HCT116 (cell line): ENCODE measurements at regions not wholly inside any gene's neighbourhood (a gene's known extent, or its start where the extent isn't known, plus 50 kb on each side); places are given as distances from the start of the nearest gene placed in this dataset.

Source experiments
- CEBPB ChIP-seq: IDR thresholded peaks from 2 replicates; pipeline ENCODE4 v1.6.1; 2012; ENCODE audit warnings: low read depth
- CTCF ChIP-seq, 3 experiments: fragments of 200-600 bp in 1 of 3; sonication (generic) in 1 of 3; IDR thresholded peaks in 2 of 3; conservative IDR thresholded peaks in 1 of 3; 2 replicates each; pipeline ENCODE4 v1.5.1; 2012 to 2017; ENCODE audit warnings: low read depth in 2 of 3, low read length in 2 of 3, antibody characterized with exemption in 1 of 3, borderline replicate concordance in 1 of 3, control low read depth in 1 of 3, mild to moderate bottlenecking in 1 of 3, mixed read lengths in 1 of 3, mixed run types in 1 of 3, moderate library complexity in 1 of 3; ENCODE audit not compliant: insufficient read depth in 1 of 3
- EGR1 ChIP-seq: IDR thresholded peaks from 2 replicates; pipeline ENCODE4 v1.6.1; 2012; ENCODE audit warnings: low read depth
- EZH2 ChIP-seq: fragments of 200-600 bp; sonication (generic); IDR thresholded peaks from 2 replicates; pipeline ENCODE4 v1.6.1; 2017; ENCODE audit warnings: antibody characterized with exemption, mixed run types
- EZH2phosphoT487 ChIP-seq: fragments of 200-600 bp; IDR thresholded peaks from 2 replicates; pipeline ENCODE4 v1.6.1; 2018; ENCODE audit warnings: antibody characterized with exemption, borderline replicate concordance
- FOSL1 ChIP-seq: IDR thresholded peaks from 2 replicates; pipeline ENCODE4 v1.6.1; 2012; ENCODE audit warnings: low read depth
- MAX ChIP-seq: IDR thresholded peaks from 2 replicates; pipeline ENCODE4 v1.6.1; 2012
- POLR2A ChIP-seq: IDR thresholded peaks from 2 replicates; pipeline ENCODE4 v1.7.0; 2011; ENCODE audit warnings: borderline replicate concordance; ENCODE audit not compliant: insufficient read depth, insufficient read length; ENCODE audit errors: extremely low read depth
- POLR2AphosphoS5 ChIP-seq: IDR thresholded peaks from 2 replicates; pipeline ENCODE4 v1.6.1; 2011; ENCODE audit warnings: mild to moderate bottlenecking, low read depth, low read length, moderate library complexity
- RAD21 ChIP-seq: IDR thresholded peaks from 2 replicates; pipeline ENCODE4 v1.6.1; 2012; ENCODE audit warnings: low read depth, mild to moderate bottlenecking
- SIN3A ChIP-seq: IDR thresholded peaks from 2 replicates; pipeline ENCODE4 v1.6.1; 2012; ENCODE audit warnings: low read depth
- YY1 ChIP-seq: IDR thresholded peaks from 2 replicates; pipeline ENCODE4 v1.6.1; 2011; ENCODE audit warnings: low read length, low read depth, moderate library complexity, mild to moderate bottlenecking; ENCODE audit not compliant: insufficient replicate concordance; ENCODE audit errors: extremely low read depth
- ZBTB33 ChIP-seq: IDR thresholded peaks from 2 replicates; pipeline ENCODE4 v1.6.1; 2011; ENCODE audit warnings: mild to moderate bottlenecking, low read length, moderate library complexity; ENCODE audit not compliant: insufficient replicate concordance; ENCODE audit errors: extremely low read depth

GRCh38 chr2:220458051-220458450 is 830.6 kb downstream of the SLC4A3 start:
- TF ChIP-seq CTCF (IDR thresholded peaks at IDR 0.05 in 2 of 3, conservative IDR thresholded peaks at IDR 0.05 in 1 of 3; ENCODE audit: borderline replicate concordance in 1 of 3, insufficient read depth in 1 of 3, low read depth in 2 of 3, low read length in 2 of 3) = no peak
- TF ChIP-seq POLR2A = no peak
- TF ChIP-seq RAD21 = no peak
- no peak for TF ChIP-seq EGR1
- TF ChIP-seq EZH2 = no peak
- no peak for TF ChIP-seq FOSL1
- TF ChIP-seq POLR2AphosphoS5 = no peak
- TF ChIP-seq ZBTB33 = no peak
- no peak for TF ChIP-seq EZH2phosphoT487
- TF ChIP-seq SIN3A = no peak
- no peak for TF ChIP-seq CEBPB
- TF ChIP-seq YY1 = no peak
- no peak for TF ChIP-seq MAX
